ENCODE measurements at regions not wholly inside any gene's neighbourhood (a gene's known extent, or its start where the extent isn't known, plus 50 kb on each side); places are given as distances from the start of the nearest gene placed in this dataset.

DNA sequence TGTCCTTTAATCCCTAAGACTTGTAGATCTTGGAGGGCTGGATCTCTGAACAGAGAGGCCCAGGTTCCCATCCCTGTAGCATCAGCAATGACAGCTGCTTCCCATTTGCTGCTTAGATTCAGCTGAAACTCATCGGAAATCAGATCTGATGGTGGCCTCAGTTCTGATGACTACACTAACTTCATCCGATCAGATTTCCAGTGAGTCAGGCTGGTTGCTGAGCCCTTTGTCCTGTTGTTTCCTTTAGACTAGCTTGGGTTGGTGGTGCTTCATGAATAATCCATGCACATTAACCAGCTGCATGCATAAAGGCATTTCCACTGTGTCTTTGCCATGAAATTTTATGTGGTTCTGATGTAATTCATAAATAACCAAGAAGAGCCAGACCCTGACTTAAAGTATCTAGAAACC, 195.2 kb upstream of the TUT7 start:
- H3K4me3 ChIP-seq (ENCODE audit: low read depth in 1 of 3, low read length in 3 of 3): no peak overlapping the region
- FAIRE-seq: no peak
- 79 to 81% (median 79%) methylated on average over 2 of the region's 2 CpGs for WGBS, 3 donors
- H3K4me1 ChIP-seq (ENCODE audit: control insufficient read depth in 3 of 3, insufficient read depth in 2 of 3, low read depth in 1 of 3, low read length in 2 of 3): no peaks in the 10 kb centered on the region
- no peak for DNase-seq
- no peaks in the 10 kb centered on the region for H3K9me3 ChIP-seq (ENCODE audit: control insufficient read depth in 2 of 2, insufficient read depth in 1 of 2, low read depth in 1 of 2, low read length in 1 of 2)
- H3K27me3 ChIP-seq (ENCODE audit: control insufficient read depth in 3 of 3, insufficient read depth in 3 of 3, low read length in 3 of 3): peaks cover 2 to 3% (median 3%) of the 10 kb centered on the region in 3 donors
- no peak overlapping the region for H3K27ac ChIP-seq (ENCODE audit: low read depth in 1 of 3, low read length in 2 of 3)
- H3K36me3 ChIP-seq (ENCODE audit: control insufficient read depth in 3 of 3, insufficient read depth in 2 of 3, low read depth in 1 of 3, low read length in 3 of 3): no peaks in the 10 kb centered on the region

DNA sequence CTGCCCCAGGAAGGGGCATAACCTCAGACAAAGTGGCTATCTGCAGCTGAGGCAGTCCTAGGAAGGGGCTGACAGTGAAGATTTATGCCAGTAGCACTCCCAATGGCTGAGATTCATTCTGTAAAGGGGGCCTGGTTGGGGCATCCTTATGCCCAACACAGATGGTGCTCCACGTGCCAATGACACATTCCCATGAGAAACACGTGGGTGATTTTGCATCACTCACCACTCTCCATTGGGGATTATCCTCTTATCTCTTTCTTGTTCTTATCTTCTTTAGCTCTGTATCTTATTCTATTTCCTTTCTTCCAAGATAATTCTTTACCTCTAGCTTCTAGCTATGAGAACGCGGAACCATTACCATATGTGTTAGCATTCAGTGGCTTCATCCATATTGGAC, 194.0 kb upstream of the TUT7 start:
- no peak overlapping the region for H3K27ac ChIP-seq (ENCODE audit: low read depth in 1 of 3, low read length in 2 of 3)
- no peaks in the 10 kb centered on the region for H3K9me3 ChIP-seq (ENCODE audit: control insufficient read depth in 2 of 2, insufficient read depth in 1 of 2, low read depth in 1 of 2, low read length in 1 of 2)
- FAIRE-seq (no peak), DNase-seq (no peak)
- no peaks in the 10 kb centered on the region for H3K36me3 ChIP-seq (ENCODE audit: control insufficient read depth in 3 of 3, insufficient read depth in 2 of 3, low read depth in 1 of 3, low read length in 3 of 3)
- peaks cover 2 to 3% (median 3%) of the 10 kb centered on the region in 3 donors for H3K27me3 ChIP-seq (ENCODE audit: control insufficient read depth in 3 of 3, insufficient read depth in 3 of 3, low read length in 3 of 3)
- WGBS, 3 donors: 85 to 92% (median 90%) methylated on average over 4 of the region's 4 CpGs
- H3K4me1 ChIP-seq (ENCODE audit: control insufficient read depth in 3 of 3, insufficient read depth in 2 of 3, low read depth in 1 of 3, low read length in 2 of 3): no peaks in the 10 kb centered on the region
- no peak overlapping the region for H3K4me3 ChIP-seq (ENCODE audit: low read depth in 1 of 3, low read length in 3 of 3)

DNA sequence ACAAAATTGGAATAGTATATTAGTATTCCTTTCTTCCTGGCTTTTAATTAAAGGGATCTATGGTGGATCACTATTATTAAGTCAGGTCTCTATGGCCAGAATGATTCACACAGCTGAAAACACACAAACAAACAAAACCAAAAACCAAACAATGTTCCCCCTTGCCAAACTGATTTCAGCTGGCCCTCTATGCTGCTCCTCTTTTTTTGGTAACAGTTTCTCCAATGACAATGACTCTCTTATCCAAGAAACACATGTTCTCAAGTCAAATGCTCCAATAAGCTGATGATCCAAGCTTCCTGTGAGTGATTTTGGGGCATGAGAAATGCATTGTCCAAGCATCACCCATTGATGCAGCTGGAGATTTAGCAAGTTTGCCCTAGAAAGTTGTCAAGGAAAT, 193.4 kb upstream of the TUT7 start:
- FAIRE-seq: no peak

DNA sequence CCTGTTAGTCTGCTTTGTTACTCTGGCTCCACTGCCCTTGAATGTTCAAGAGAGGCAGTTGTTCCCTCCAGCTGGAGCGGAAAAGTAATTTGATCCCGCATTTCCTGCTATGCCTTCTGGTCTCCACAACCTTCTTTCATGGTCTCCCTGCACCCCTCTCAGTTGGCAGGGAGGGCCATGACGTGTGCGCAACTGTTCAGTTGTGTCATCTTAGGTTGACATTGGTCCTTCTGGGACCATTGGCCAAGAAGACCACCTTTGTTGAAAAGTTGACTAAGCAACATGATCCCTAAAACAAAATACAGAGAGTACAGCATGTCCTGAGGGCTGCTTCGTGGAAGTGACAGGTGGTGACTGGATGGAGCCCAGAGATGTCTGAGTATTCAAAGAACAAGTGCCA, 192.5 kb upstream of the TUT7 start:
- H3K36me3 ChIP-seq (ENCODE audit: control insufficient read depth in 3 of 3, insufficient read depth in 2 of 3, low read depth in 1 of 3, low read length in 3 of 3): no peaks in the 10 kb centered on the region
- FAIRE-seq: no peak
- no peaks in the 10 kb centered on the region for H3K9me3 ChIP-seq (ENCODE audit: control insufficient read depth in 2 of 2, insufficient read depth in 1 of 2, low read depth in 1 of 2, low read length in 1 of 2)
- no peaks in the 10 kb centered on the region for H3K4me1 ChIP-seq (ENCODE audit: control insufficient read depth in 3 of 3, insufficient read depth in 2 of 3, low read depth in 1 of 3, low read length in 2 of 3)
- DNase-seq: no peak
- no peak overlapping the region for H3K4me3 ChIP-seq (ENCODE audit: low read depth in 1 of 3, low read length in 3 of 3)
- 79 to 92% (median 88%) methylated on average over 5 of the region's 5 CpGs for WGBS, 3 donors
- no peak overlapping the region for H3K27ac ChIP-seq (ENCODE audit: low read depth in 1 of 3, low read length in 2 of 3)
- H3K27me3 ChIP-seq (ENCODE audit: control insufficient read depth in 3 of 3, insufficient read depth in 3 of 3, low read length in 3 of 3): peaks cover 2 to 3% (median 3%) of the 10 kb centered on the region in 3 donors

More for the DNA sequence above, 193.4 kb upstream of the TUT7 start:
- Histone ChIP-seq H3K9me3 (ENCODE audit: control insufficient read depth in 2 of 2, insufficient read depth in 1 of 2, low read depth in 1 of 2, low read length in 1 of 2) (no peaks in the 10 kb centered on the region), H3K27me3 (ENCODE audit: control insufficient read depth in 3 of 3, insufficient read depth in 3 of 3, low read length in 3 of 3) (peaks cover 2 to 3% (median 3%) of the 10 kb centered on the region in 3 donors), H3K4me1 (ENCODE audit: control insufficient read depth in 3 of 3, insufficient read depth in 2 of 3, low read depth in 1 of 3, low read length in 2 of 3) (no peaks in the 10 kb centered on the region), H3K27ac (ENCODE audit: low read depth in 1 of 3, low read length in 2 of 3) (no peak overlapping the region), H3K36me3 (ENCODE audit: control insufficient read depth in 3 of 3, insufficient read depth in 2 of 3, low read depth in 1 of 3, low read length in 3 of 3) (no peaks in the 10 kb centered on the region), H3K4me3 (ENCODE audit: low read depth in 1 of 3, low read length in 3 of 3) (no peak overlapping the region)
- no peak for DNase-seq

DNA sequence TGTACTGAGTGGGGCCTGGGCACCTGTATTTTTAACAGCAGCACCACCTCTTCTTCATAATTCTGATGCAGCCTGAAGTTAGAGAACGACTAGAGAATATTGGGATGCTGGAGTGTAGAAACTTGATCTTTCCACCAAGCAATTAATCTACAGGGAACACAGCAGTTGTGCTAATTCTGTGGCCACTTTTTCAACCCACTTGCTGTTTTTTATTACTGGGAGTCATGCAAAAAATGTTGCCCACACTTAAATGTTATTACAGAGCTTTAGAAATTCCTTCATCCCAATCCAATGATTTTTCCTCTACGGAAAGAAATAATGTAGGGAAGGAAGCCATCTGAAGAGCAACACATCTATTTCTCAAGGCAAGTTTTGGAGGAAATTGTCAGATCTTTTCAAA, 190.9 kb upstream of the TUT7 start:
- Histone ChIP-seq H3K36me3 (ENCODE audit: control insufficient read depth in 3 of 3, insufficient read depth in 2 of 3, low read depth in 1 of 3, low read length in 3 of 3) (no peaks in the 10 kb centered on the region), H3K27ac (ENCODE audit: low read depth in 1 of 3, low read length in 2 of 3) (no peak overlapping the region), H3K4me1 (ENCODE audit: control insufficient read depth in 3 of 3, insufficient read depth in 2 of 3, low read depth in 1 of 3, low read length in 2 of 3) (no peaks in the 10 kb centered on the region), H3K4me3 (ENCODE audit: low read depth in 1 of 3, low read length in 3 of 3) (no peak overlapping the region), H3K27me3 (ENCODE audit: control insufficient read depth in 3 of 3, insufficient read depth in 3 of 3, low read length in 3 of 3) (peaks cover 2 to 5% (median 3%) of the 10 kb centered on the region in 3 donors), H3K9me3 (ENCODE audit: control insufficient read depth in 2 of 2, insufficient read depth in 1 of 2, low read depth in 1 of 2, low read length in 1 of 2) (no peaks in the 10 kb centered on the region)
- FAIRE-seq: no peak
- DNase-seq: no peak
- 59 to 71% (median 67%) methylated on average over 2 of the region's 2 CpGs for WGBS, 3 donors

DNA sequence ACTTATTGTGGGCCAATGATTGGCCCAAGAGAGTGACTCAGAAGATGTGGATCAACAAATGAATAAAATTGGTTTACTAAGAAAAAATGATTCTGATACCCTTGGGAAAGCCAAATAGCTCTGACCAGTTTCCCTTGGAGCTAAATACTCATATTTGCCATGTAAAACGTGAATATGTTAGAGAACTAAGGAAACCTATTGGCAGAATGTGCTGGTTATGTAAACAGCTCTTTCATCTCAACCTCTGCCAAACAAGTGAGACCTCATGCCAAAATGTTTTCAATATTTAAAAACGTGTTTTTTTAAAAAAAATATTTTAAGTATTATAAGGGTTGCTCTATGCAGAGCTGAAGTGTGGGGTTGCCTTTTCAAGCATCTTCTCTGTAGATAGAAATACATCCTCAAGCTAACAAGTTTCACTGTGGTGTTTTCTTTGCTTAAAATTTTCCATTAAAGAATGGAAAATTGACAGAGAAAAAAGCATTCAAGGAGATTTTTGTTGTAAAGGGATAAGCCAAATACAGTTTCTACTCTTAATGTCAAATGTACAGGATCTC, 186.9 kb upstream of the TUT7 start:
- H3K27me3 ChIP-seq (ENCODE audit: control insufficient read depth in 3 of 3, insufficient read depth in 3 of 3, low read length in 3 of 3): peaks cover 0 to 1% (median 0%) of the 10 kb centered on the region in 3 donors
- no peak overlapping the region for H3K4me3 ChIP-seq (ENCODE audit: low read depth in 1 of 3, low read length in 3 of 3)
- 42 to 54% (median 45%) methylated on average over 2 of the region's 2 CpGs for WGBS, 3 donors
- H3K9me3 ChIP-seq (ENCODE audit: control insufficient read depth in 2 of 2, insufficient read depth in 1 of 2, low read depth in 1 of 2, low read length in 1 of 2): no peaks in the 10 kb centered on the region
- H3K27ac ChIP-seq (ENCODE audit: low read depth in 1 of 3, low read length in 2 of 3): no peak overlapping the region
- no peaks in the 10 kb centered on the region for H3K4me1 ChIP-seq (ENCODE audit: control insufficient read depth in 3 of 3, insufficient read depth in 2 of 3, low read depth in 1 of 3, low read length in 2 of 3)
- DNase-seq: no peak
- no peaks in the 10 kb centered on the region for H3K36me3 ChIP-seq (ENCODE audit: control insufficient read depth in 3 of 3, insufficient read depth in 2 of 3, low read depth in 1 of 3, low read length in 3 of 3)
- no peak for FAIRE-seq

DNA sequence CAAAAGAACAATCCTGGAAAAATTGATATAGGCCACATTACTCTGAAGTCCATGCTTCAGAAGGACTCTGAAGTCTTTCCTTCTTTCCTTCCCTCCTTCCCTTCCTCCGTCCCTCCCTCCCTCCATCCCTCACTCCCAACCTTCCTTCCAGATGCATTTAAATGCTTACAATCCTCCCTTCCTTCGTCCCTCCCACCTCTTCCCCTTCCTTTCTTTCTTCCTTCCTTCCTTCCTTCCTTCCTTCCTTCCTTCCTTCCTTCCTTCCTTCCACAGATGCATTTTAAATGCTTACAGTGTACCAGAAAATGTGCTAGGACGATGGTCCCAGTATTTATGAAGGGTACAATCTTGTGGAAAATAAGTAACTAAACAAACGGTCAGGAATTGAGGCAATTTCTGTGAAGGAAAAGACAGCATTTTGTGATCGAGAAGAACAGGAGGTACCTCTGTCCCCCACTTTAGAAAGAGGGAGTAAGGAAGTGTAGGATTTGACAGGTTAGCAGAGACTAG, 181.3 kb upstream of the TUT7 start:
- WGBS, 3 donors: 64 to 74% (median 64%) methylated on average over 5 of the region's 5 CpGs
- DNase-seq (no peak), FAIRE-seq (no peak)
- Histone ChIP-seq H3K27ac (ENCODE audit: low read depth in 1 of 3, low read length in 2 of 3) (no peak overlapping the region), H3K36me3 (ENCODE audit: control insufficient read depth in 3 of 3, insufficient read depth in 2 of 3, low read depth in 1 of 3, low read length in 3 of 3) (no peaks in the 10 kb centered on the region), H3K4me1 (ENCODE audit: control insufficient read depth in 3 of 3, insufficient read depth in 2 of 3, low read depth in 1 of 3, low read length in 2 of 3) (no peaks in the 10 kb centered on the region), H3K27me3 (ENCODE audit: control insufficient read depth in 3 of 3, insufficient read depth in 3 of 3, low read length in 3 of 3) (peaks cover 0 to 2% (median 0%) of the 10 kb centered on the region in 3 donors), H3K4me3 (ENCODE audit: low read depth in 1 of 3, low read length in 3 of 3) (no peak overlapping the region), H3K9me3 (ENCODE audit: control insufficient read depth in 2 of 2, insufficient read depth in 1 of 2, low read depth in 1 of 2, low read length in 1 of 2) (no peaks in the 10 kb centered on the region)

DNA sequence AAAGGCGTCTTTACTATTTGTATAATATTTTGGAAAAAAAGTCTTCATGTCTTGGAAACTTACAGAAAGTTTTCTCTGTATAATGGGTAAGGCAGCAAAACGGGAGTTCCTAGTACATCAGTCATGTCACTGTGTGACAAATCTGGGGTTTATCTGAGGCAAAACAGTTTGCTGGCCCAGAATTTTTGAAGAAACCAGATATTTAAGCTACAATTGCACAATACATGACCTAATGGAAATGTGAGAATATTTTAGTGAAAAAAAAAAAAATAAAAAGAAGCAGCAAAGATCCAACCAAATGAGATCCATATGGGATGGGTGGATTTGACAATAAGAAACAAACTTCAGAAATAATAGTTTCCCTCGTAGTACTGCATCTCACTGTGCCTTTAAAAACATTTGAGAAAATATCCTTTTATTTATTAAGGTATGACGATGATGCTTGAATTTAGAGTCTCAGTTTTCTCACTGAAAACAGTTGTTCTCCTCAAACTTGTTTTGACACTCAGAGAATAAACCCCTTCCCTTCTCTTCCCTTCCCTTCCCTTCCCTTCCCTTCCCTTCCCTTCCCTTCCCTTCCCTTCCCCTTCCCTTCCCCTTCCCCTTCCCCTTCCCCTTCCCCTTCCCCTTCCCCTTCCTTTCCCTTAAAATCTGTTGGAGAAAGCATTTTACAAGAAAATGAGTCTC, 180.5 kb upstream of the TUT7 start:
- no peaks in the 10 kb centered on the region for H3K9me3 ChIP-seq (ENCODE audit: control insufficient read depth in 2 of 2, insufficient read depth in 1 of 2, low read depth in 1 of 2, low read length in 1 of 2)
- no peak for FAIRE-seq
- H3K27ac ChIP-seq (ENCODE audit: low read depth in 1 of 3, low read length in 2 of 3): no peak overlapping the region
- no peak overlapping the region for H3K4me3 ChIP-seq (ENCODE audit: low read depth in 1 of 3, low read length in 3 of 3)
- H3K4me1 ChIP-seq (ENCODE audit: control insufficient read depth in 3 of 3, insufficient read depth in 2 of 3, low read depth in 1 of 3, low read length in 2 of 3): no peaks in the 10 kb centered on the region
- DNase-seq: no peak
- WGBS, 3 donors: 69 to 76% (median 72%) methylated on average over 4 of the region's 4 CpGs
- H3K36me3 ChIP-seq (ENCODE audit: control insufficient read depth in 3 of 3, insufficient read depth in 2 of 3, low read depth in 1 of 3, low read length in 3 of 3): no peaks in the 10 kb centered on the region
- H3K27me3 ChIP-seq (ENCODE audit: control insufficient read depth in 3 of 3, insufficient read depth in 3 of 3, low read length in 3 of 3): peaks cover 0 to 2% (median 0%) of the 10 kb centered on the region in 3 donors

Measured in small intestine (tissue), 7 donors.